ENCODE measurements at regions not wholly inside any gene's neighbourhood (a gene's known extent, or its start where the extent isn't known, plus 50 kb on each side); places are given as distances from the start of the nearest gene placed in this dataset.
A peak's percentile ranks its signal among the peaks of the same experiment; 100 is the strongest.

GRCh38 chr15:91556926-91557325 is 296.6 kb upstream of the SLCO3A1 start:
- no peaks in the 10 kb centered on the region for H3F3A ChIP-seq (ENCODE audit: low read length, unreplicated experiment)
- no peaks in the 10 kb centered on the region for H3K9me3 ChIP-seq (ENCODE audit: low read length)
- no peaks in the 10 kb centered on the region for H4K20me1 ChIP-seq (ENCODE audit: low read length)
- no peak for TF ChIP-seq CTCF (conservative IDR thresholded peaks at IDR 0.05; ENCODE audit: low read depth, low read length)
- TF ChIP-seq EZH2phosphoT487 (IDR thresholded peaks at IDR 0.05; ENCODE audit: borderline replicate concordance, low read length): no peak
- no peak for TF ChIP-seq EZH2 (IDR thresholded peaks at IDR 0.05; ENCODE audit: low read length, unreplicated experiment)
- ChIA-PET CTCF (no interaction called here), POLR2A (ENCODE audit: unreplicated experiment) (no interaction called here)
- H2AFZ ChIP-seq (ENCODE audit: low read length): no peak overlapping the region
- no peak overlapping the region for H3K9ac ChIP-seq (ENCODE audit: low read length)
- DNase-seq (no peak), ATAC-seq (no peak)
- no TSS peak for BruUV-seq (replicated peaks)
- intact Hi-C loops (cut with micrococcal nuclease): no loop called here
- no peaks in the 10 kb centered on the region for H3K36me3 ChIP-seq (ENCODE audit: low read depth, low read length)
- peaks cover 24% of the 10 kb centered on the region for H3K27me3 ChIP-seq (ENCODE audit: low read length)
- peaks cover 5% of the 10 kb centered on the region; the same call in 1 of the 2 replicates for H3K4me1 ChIP-seq (ENCODE audit: insufficient read depth, low read length)
- no peaks in the 10 kb centered on the region for H3K9me2 ChIP-seq (replicated peaks; ENCODE audit: low read length)
- no peak overlapping the region for H3K4me2 ChIP-seq (ENCODE audit: low read length)
- H3K4me3 ChIP-seq (ENCODE audit: low read length): no peak overlapping the region
- H3K27ac ChIP-seq (ENCODE audit: low read length): no peak overlapping the region
- H3K79me2 ChIP-seq (ENCODE audit: low read length): no peaks in the 10 kb centered on the region

- intact Hi-C loops (cut with micrococcal nuclease): no loop called here
- Histone ChIP-seq H3K4me3 (ENCODE audit: low read length) (no peak overlapping the region), H3F3A (ENCODE audit: low read length, unreplicated experiment) (no peaks in the 10 kb centered on the region), H3K9me3 (ENCODE audit: low read length) (no peaks in the 10 kb centered on the region), H4K20me1 (ENCODE audit: low read length) (no peaks in the 10 kb centered on the region), H3K79me2 (ENCODE audit: low read length) (no peaks in the 10 kb centered on the region), H3K27ac (ENCODE audit: low read length) (no peak overlapping the region), H3K27me3 (ENCODE audit: low read length) (peaks cover 10% of the 10 kb centered on the region), H3K9me2 (replicated peaks; ENCODE audit: low read length) (no peaks in the 10 kb centered on the region), H3K4me2 (ENCODE audit: low read length) (no peak overlapping the region), H3K9ac (ENCODE audit: low read length) (no peak overlapping the region), H3K4me1 (ENCODE audit: insufficient read depth, low read length) (peaks cover 10% of the 10 kb centered on the region; the same call in 1 of the 2 replicates), H3K36me3 (ENCODE audit: low read depth, low read length) (no peaks in the 10 kb centered on the region), H2AFZ (ENCODE audit: low read length) (no peak overlapping the region)
- TF ChIP-seq EZH2phosphoT487 (IDR thresholded peaks at IDR 0.05; ENCODE audit: borderline replicate concordance, low read length) (no peak), EZH2 (IDR thresholded peaks at IDR 0.05; ENCODE audit: low read length, unreplicated experiment) (no peak), CTCF (conservative IDR thresholded peaks at IDR 0.05; ENCODE audit: low read depth, low read length) (no peak)
- CTCF ChIA-PET: no interaction called here
- BruUV-seq (replicated peaks): no TSS peak
- ATAC-seq (no peak), DNase-seq (no peak)
- POLR2A ChIA-PET (ENCODE audit: unreplicated experiment): no interaction called here
Measured at GRCh38 chr15:91559066-91559465, 294.4 kb upstream of the SLCO3A1 start.

- no peaks in the 10 kb centered on the region for H4K20me1 ChIP-seq (ENCODE audit: low read length)
- intact Hi-C loops (cut with micrococcal nuclease): no loop called here
- no peaks in the 10 kb centered on the region for H3K79me2 ChIP-seq (ENCODE audit: low read length)
- H3F3A ChIP-seq (ENCODE audit: low read length, unreplicated experiment): no peaks in the 10 kb centered on the region
- H3K27me3 ChIP-seq (ENCODE audit: low read length): peaks cover 8% of the 10 kb centered on the region
- no TSS peak for BruUV-seq (replicated peaks)
- H3K36me3 ChIP-seq (ENCODE audit: low read depth, low read length): no peaks in the 10 kb centered on the region
- no peaks in the 10 kb centered on the region for H3K9me2 ChIP-seq (replicated peaks; ENCODE audit: low read length)
- no peaks in the 10 kb centered on the region for H3K9me3 ChIP-seq (ENCODE audit: low read length)
- CTCF ChIA-PET: no interaction called here
- no peak overlapping the region for H3K9ac ChIP-seq (ENCODE audit: low read length)
- H3K4me1 ChIP-seq (ENCODE audit: insufficient read depth, low read length): peaks cover 10% of the 10 kb centered on the region; the same call in 1 of the 2 replicates
- DNase-seq: peak; percentile 76
- POLR2A ChIA-PET (ENCODE audit: unreplicated experiment): no interaction called here
- peak overlapping the region; percentile 31; the same call in 1 of the 2 replicates for H2AFZ ChIP-seq (ENCODE audit: low read length)
- TF ChIP-seq EZH2 (IDR thresholded peaks at IDR 0.05; ENCODE audit: low read length, unreplicated experiment) (no peak), CTCF (conservative IDR thresholded peaks at IDR 0.05; ENCODE audit: low read depth, low read length) (no peak), EZH2phosphoT487 (IDR thresholded peaks at IDR 0.05; ENCODE audit: borderline replicate concordance, low read length) (no peak)
- H3K4me2 ChIP-seq (ENCODE audit: low read length): peak overlapping the region; percentile 35; the same call in 1 of the 2 replicates
- no peak for ATAC-seq
- H3K27ac ChIP-seq (ENCODE audit: low read length): peak overlapping the region; percentile 79
- H3K4me3 ChIP-seq (ENCODE audit: low read length): no peak overlapping the region
Measured at GRCh38 chr15:91561371-91562100, 292.0 kb upstream of the SLCO3A1 start.
